ENCODE measurements at regions not wholly inside any gene's neighbourhood (a gene's known extent, or its start where the extent isn't known, plus 50 kb on each side); places are given as distances from the start of the nearest gene placed in this dataset.

- peaks cover 14% of the 10 kb centered on the region for H3K4me1 Mint-ChIP-seq
- Histone ChIP-seq H3K27ac (ENCODE audit: low read depth, low read length) (no peak overlapping the region), H3K36me3 (ENCODE audit: control insufficient read depth, insufficient read depth, low read length) (no peaks in the 10 kb centered on the region)
Measured at GRCh38 chr5:17046320-17046719, 110.2 kb upstream of the MYO10 start.

GRCh38 chr5:17050236-17050635, 114.1 kb upstream of the MYO10 start:
- Histone ChIP-seq H3K27ac (ENCODE audit: low read depth, low read length) (no peak overlapping the region), H3K27me3 (ENCODE audit: control insufficient read depth, insufficient read depth, low read length, poor library complexity, severe bottlenecking) (no peaks in the 10 kb centered on the region), H3K9me3 (ENCODE audit: control insufficient read depth, low read length) (no peaks in the 10 kb centered on the region), H3K36me3 (ENCODE audit: control insufficient read depth, insufficient read depth, low read length) (no peaks in the 10 kb centered on the region), H3K4me1 (ENCODE audit: control insufficient read depth, insufficient read depth, low read length) (peaks cover 9% of the 10 kb centered on the region), H3K9ac (ENCODE audit: extremely low read depth, low read length, poor library complexity, severe bottlenecking) (no peak overlapping the region), H3K4me3 (ENCODE audit: low read length) (no peak overlapping the region)
- Mint-ChIP-seq H3K4me1 (peaks cover 24% of the 10 kb centered on the region), H3K4me3 (no peak overlapping the region), H3K9me3 (no peaks in the 10 kb centered on the region), H3K27me3 (ENCODE audit: insufficient read depth) (no peaks in the 10 kb centered on the region), H3K36me3 (ENCODE audit: low read depth) (no peaks in the 10 kb centered on the region), H3K27ac (no peak overlapping the region)
- WGBS, 2 experiments (ENCODE audit: insufficient coverage in 1 of 2, insufficient read length in 1 of 2): 93 to 100% methylated on average over 3 of the region's 3 CpGs
- DNase-seq: no peak
- TF ChIP-seq, protein P1, sequence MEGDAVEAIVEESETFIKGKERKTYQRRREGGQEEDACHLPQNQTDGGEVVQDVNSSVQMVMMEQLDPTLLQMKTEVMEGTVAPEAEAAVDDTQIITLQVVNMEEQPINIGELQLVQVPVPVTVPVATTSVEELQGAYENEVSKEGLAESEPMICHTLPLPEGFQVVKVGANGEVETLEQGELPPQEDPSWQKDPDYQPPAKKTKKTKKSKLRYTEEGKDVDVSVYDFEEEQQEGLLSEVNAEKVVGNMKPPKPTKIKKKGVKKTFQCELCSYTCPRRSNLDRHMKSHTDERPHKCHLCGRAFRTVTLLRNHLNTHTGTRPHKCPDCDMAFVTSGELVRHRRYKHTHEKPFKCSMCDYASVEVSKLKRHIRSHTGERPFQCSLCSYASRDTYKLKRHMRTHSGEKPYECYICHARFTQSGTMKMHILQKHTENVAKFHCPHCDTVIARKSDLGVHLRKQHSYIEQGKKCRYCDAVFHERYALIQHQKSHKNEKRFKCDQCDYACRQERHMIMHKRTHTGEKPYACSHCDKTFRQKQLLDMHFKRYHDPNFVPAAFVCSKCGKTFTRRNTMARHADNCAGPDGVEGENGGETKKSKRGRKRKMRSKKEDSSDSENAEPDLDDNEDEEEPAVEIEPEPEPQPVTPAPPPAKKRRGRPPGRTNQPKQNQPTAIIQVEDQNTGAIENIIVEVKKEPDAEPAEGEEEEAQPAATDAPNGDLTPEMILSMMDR (conservative IDR thresholded peaks at IDR 0.05): no peak

More at GRCh38 chr5:17046320-17046719, 110.2 kb upstream of the MYO10 start:
- no peak overlapping the region for H3K4me3 Mint-ChIP-seq
- Histone ChIP-seq H3K9ac (ENCODE audit: extremely low read depth, low read length, poor library complexity, severe bottlenecking) (no peak overlapping the region), H3K4me1 (ENCODE audit: control insufficient read depth, insufficient read depth, low read length) (peaks cover 4% of the 10 kb centered on the region), H3K4me3 (ENCODE audit: low read length) (no peak overlapping the region), H3K27me3 (ENCODE audit: control insufficient read depth, insufficient read depth, low read length, poor library complexity, severe bottlenecking) (no peaks in the 10 kb centered on the region), H3K9me3 (ENCODE audit: control insufficient read depth, low read length) (no peaks in the 10 kb centered on the region)
- no peaks in the 10 kb centered on the region for H3K27me3 Mint-ChIP-seq (ENCODE audit: insufficient read depth)
- TF ChIP-seq, protein P1 (conservative IDR thresholded peaks at IDR 0.05): no peak
- no peaks in the 10 kb centered on the region for H3K36me3 Mint-ChIP-seq (ENCODE audit: low read depth)
- DNase-seq: no peak
- H3K27ac Mint-ChIP-seq: no peak overlapping the region
- H3K9me3 Mint-ChIP-seq: no peaks in the 10 kb centered on the region

GRCh38 chr5:17054911-17055310, 118.8 kb upstream of the MYO10 start:
- Mint-ChIP-seq H3K27me3 (ENCODE audit: insufficient read depth) (no peaks in the 10 kb centered on the region), H3K4me3 (no peak overlapping the region), H3K36me3 (ENCODE audit: low read depth) (no peaks in the 10 kb centered on the region), H3K4me1 (peaks cover 31% of the 10 kb centered on the region), H3K9me3 (no peaks in the 10 kb centered on the region), H3K27ac (no peak overlapping the region)
- 92 to 93% methylated on average over 6 to 8 of the region's 8 CpGs for WGBS, 2 experiments (ENCODE audit: insufficient coverage in 1 of 2, insufficient read length in 1 of 2)
- H3K36me3 ChIP-seq (ENCODE audit: control insufficient read depth, insufficient read depth, low read length): no peaks in the 10 kb centered on the region
- H3K9ac ChIP-seq (ENCODE audit: extremely low read depth, low read length, poor library complexity, severe bottlenecking): no peak overlapping the region
- no peak overlapping the region for H3K4me3 ChIP-seq (ENCODE audit: low read length)
- TF ChIP-seq, protein P1 (conservative IDR thresholded peaks at IDR 0.05): no peak
- H3K9me3 ChIP-seq (ENCODE audit: control insufficient read depth, low read length): no peaks in the 10 kb centered on the region
- no peak for DNase-seq
- no peaks in the 10 kb centered on the region for H3K27me3 ChIP-seq (ENCODE audit: control insufficient read depth, insufficient read depth, low read length, poor library complexity, severe bottlenecking)
- no peak overlapping the region for H3K27ac ChIP-seq (ENCODE audit: low read depth, low read length)
- peaks cover 10% of the 10 kb centered on the region for H3K4me1 ChIP-seq (ENCODE audit: control insufficient read depth, insufficient read depth, low read length)
